Naive B cell (primary cell): ENCODE measurements at regions not wholly inside any gene's neighbourhood (a gene's known extent, or its start where the extent isn't known, plus 50 kb on each side); places are given as distances from the start of the nearest gene placed in this dataset.
A peak's percentile ranks its signal among the peaks of the same experiment; 100 is the strongest.

Experiments used
- ATAC-seq, 2 donors: fragments of 150-1000 bp; cut with Tn5 transposase; 2 replicates each; pipeline ENCODE4 v1.10.0; 2021; ENCODE audit warnings: low read depth in 2 of 2, mild to moderate bottlenecking in 2 of 2, moderate library complexity in 2 of 2
- DNase-seq: peaks from one replicate; pipeline ENCODE4 v3.0.0; 2022
- H3K27ac Mint-ChIP-seq, 6 donors: one replicate each; pipeline ENCODE4 v1.8.0; 2020 to 2022; ENCODE audit warnings: mild to moderate bottlenecking in 6 of 6, mixed read lengths in 6 of 6, moderate library complexity in 5 of 6, inconsistent platforms in 2 of 6
- H3K27me3 Mint-ChIP-seq, 3 donors: one replicate each; pipeline ENCODE4 v1.8.0; 2021 to 2022; ENCODE audit warnings: mixed read lengths in 3 of 3, mild to moderate bottlenecking in 1 of 3
- H3K36me3 Mint-ChIP-seq, 2 donors: one replicate each; pipeline ENCODE4 v1.8.0; 2020 to 2022; ENCODE audit warnings: mixed read lengths in 2 of 2, inconsistent platforms in 1 of 2, mild to moderate bottlenecking in 1 of 2
- H3K4me1 Mint-ChIP-seq, 3 donors: one replicate each; pipeline ENCODE4 v1.8.0; 2020 to 2022; ENCODE audit warnings: mixed read lengths in 3 of 3, inconsistent platforms in 1 of 3, mild to moderate bottlenecking in 1 of 3, moderate library complexity in 1 of 3
- H3K4me3 Mint-ChIP-seq, 8 donors: one replicate each; pipeline ENCODE4 v1.8.0; 2020 to 2022; ENCODE audit warnings: mild to moderate bottlenecking in 8 of 8, mixed read lengths in 8 of 8, moderate library complexity in 8 of 8, inconsistent platforms in 2 of 8
- H3K9me3 Mint-ChIP-seq, 7 donors: one replicate each; pipeline ENCODE4 v1.8.0; 2020 to 2022; ENCODE audit warnings: mixed read lengths in 7 of 7, mild to moderate bottlenecking in 5 of 7, inconsistent platforms in 2 of 7, moderate library complexity in 1 of 7

- Mint-ChIP-seq H3K27me3 (no peaks in the 10 kb centered on the region), H3K9me3 (peaks cover 0 to 1% (median 0%) of the 10 kb centered on the region in 7 donors), H3K36me3 (no peaks in the 10 kb centered on the region), H3K4me1 (peaks cover 12 to 27% (median 18%) of the 10 kb centered on the region in 3 donors), H3K4me3 (no peak overlapping the region), H3K27ac (no peak overlapping the region)
- DNase-seq, result no peak
- ATAC-seq, result no peak
Observed at GRCh38 chr6:18335948-18336347, 51.2 kb upstream of the RNF144B start.

- H3K27me3 Mint-ChIP-seq, result no peaks in the 10 kb centered on the region
- H3K9me3 Mint-ChIP-seq, result peaks cover 0 to 2% (median 0%) of the 10 kb centered on the region in 7 donors
- no peak overlapping the region for H3K27ac Mint-ChIP-seq
- peak overlapping the region in 1 of 8 donors; percentile 10 for H3K4me3 Mint-ChIP-seq
- peaks cover 22 to 38% (median 28%) of the 10 kb centered on the region in 3 donors for H3K4me1 Mint-ChIP-seq
- no peaks in the 10 kb centered on the region for H3K36me3 Mint-ChIP-seq
- DNase-seq (no peak), ATAC-seq (no peak)
Observed at GRCh38 chr6:18334251-18334650, 52.9 kb upstream of the RNF144B start.

DNA sequence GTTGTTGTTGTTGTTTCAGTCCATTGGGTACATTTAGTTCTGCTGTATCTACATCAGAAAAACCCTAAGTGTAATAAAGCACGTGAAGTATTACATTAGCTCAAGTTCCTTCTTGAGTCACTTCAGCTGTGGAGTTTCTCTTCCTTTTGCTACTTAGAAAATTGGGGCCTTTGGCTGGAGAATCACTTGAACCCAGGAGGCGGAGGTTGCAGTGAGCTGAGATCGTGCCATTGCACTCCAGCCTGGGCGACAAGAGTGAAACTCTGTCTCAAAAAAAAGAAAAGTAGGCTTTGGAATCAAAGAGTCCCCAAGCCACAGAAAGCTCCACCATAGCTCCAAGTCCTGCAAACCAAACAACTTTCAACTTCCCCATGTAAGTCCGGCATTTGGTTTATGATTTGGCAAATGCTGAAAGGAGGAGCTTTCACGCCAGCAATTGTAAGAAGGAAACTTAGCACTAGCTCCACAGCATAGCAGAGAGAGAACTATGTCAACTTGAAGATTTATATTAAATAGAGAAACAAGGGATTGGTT is 56.5 kb upstream of the RNF144B start:
- peak overlapping the region; percentile 66 to 96 (median 90) for H3K27ac Mint-ChIP-seq
- peaks cover 28 to 42% (median 32%) of the 10 kb centered on the region in 3 donors for H3K4me1 Mint-ChIP-seq
- no peaks in the 10 kb centered on the region for H3K36me3 Mint-ChIP-seq
- H3K27me3 Mint-ChIP-seq, result no peaks in the 10 kb centered on the region
- H3K4me3 Mint-ChIP-seq, result peak overlapping the region; percentile 10 to 88 (median 69)
- peak; percentile 73 to 74 for ATAC-seq
- DNase-seq, result peak; percentile 42
- H3K9me3 Mint-ChIP-seq, result peaks cover 0 to 2% (median 0%) of the 10 kb centered on the region in 7 donors

DNA sequence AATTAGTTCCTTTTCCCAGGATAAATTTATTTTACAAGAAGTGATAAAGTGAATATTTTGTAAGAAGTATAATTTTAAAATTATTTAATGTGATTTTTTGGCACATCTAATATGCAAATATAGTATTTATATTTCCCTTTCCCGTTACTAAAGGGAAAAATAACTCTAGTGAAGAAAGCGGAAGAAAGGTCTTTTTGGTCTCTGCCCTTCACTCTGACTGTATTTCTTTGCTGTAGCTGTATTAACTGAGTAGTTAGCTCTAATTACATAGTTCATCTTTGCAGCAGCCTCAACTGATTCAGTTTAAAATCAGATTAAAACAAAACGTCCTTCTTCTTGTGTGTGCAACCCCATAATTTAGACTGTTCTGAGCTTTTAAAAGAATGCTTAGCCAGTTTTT is 57.4 kb upstream of the RNF144B start:
- Mint-ChIP-seq H3K27me3 (no peaks in the 10 kb centered on the region), H3K9me3 (peaks cover 0 to 2% (median 0%) of the 10 kb centered on the region in 7 donors), H3K36me3 (no peaks in the 10 kb centered on the region), H3K4me1 (peaks cover 28 to 42% (median 32%) of the 10 kb centered on the region in 3 donors), H3K4me3 (peak overlapping the region in 4 of 8 donors; percentile 35 to 69 (median 64)), H3K27ac (peak overlapping the region; percentile 66 to 96 (median 88))
- no peak for DNase-seq
- ATAC-seq, result no peak

GRCh38 chr6:18328540-18328939 is 58.6 kb upstream of the RNF144B start:
- H3K27ac Mint-ChIP-seq, result peak overlapping the region; percentile 48 to 98 (median 72)
- DNase-seq, result peak; percentile 17
- H3K4me1 Mint-ChIP-seq, result peaks cover 28 to 46% (median 32%) of the 10 kb centered on the region in 3 donors

GRCh38 chr6:18328070-18328469 is 59.1 kb upstream of the RNF144B start:
- H3K9me3 Mint-ChIP-seq, result peaks cover 0 to 2% (median 0%) of the 10 kb centered on the region in 7 donors
- DNase-seq (no peak), ATAC-seq (no peak)
- H3K27me3 Mint-ChIP-seq, result no peaks in the 10 kb centered on the region
- peak overlapping the region in 5 of 6 donors; percentile 78 to 98 (median 83) for H3K27ac Mint-ChIP-seq
- no peaks in the 10 kb centered on the region for H3K36me3 Mint-ChIP-seq
- H3K4me1 Mint-ChIP-seq, result peaks cover 28 to 46% (median 32%) of the 10 kb centered on the region in 3 donors
- H3K4me3 Mint-ChIP-seq, result peak overlapping the region in 3 of 8 donors; percentile 48 to 94 (median 82)

More at GRCh38 chr6:18328540-18328939, 58.6 kb upstream of the RNF144B start:
- ATAC-seq, result peak; percentile 50 to 65
- peak overlapping the region in 3 of 8 donors; percentile 28 to 55 (median 29) for H3K4me3 Mint-ChIP-seq
- H3K36me3 Mint-ChIP-seq, result no peaks in the 10 kb centered on the region
- H3K9me3 Mint-ChIP-seq, result peaks cover 0 to 2% (median 0%) of the 10 kb centered on the region in 7 donors
- H3K27me3 Mint-ChIP-seq, result no peaks in the 10 kb centered on the region

GRCh38 chr6:18327626-18328025 is 59.5 kb upstream of the RNF144B start:
- Mint-ChIP-seq H3K36me3 (no peaks in the 10 kb centered on the region), H3K4me3 (peak overlapping the region in 7 of 8 donors; percentile 9 to 94 (median 53)), H3K9me3 (peaks cover 0 to 2% (median 0%) of the 10 kb centered on the region in 7 donors), H3K4me1 (peaks cover 28 to 46% (median 32%) of the 10 kb centered on the region in 3 donors), H3K27ac (peak overlapping the region in 5 of 6 donors; percentile 79 to 98 (median 88)), H3K27me3 (no peaks in the 10 kb centered on the region)
- ATAC-seq, result peak; percentile 21 to 31
- no peak for DNase-seq

GRCh38 chr6:18326980-18327379 is 60.2 kb upstream of the RNF144B start:
- peak overlapping the region in 5 of 6 donors; percentile 14 to 95 (median 79) for H3K27ac Mint-ChIP-seq
- no peaks in the 10 kb centered on the region for H3K36me3 Mint-ChIP-seq
- H3K4me3 Mint-ChIP-seq, result peak overlapping the region in 3 of 8 donors; percentile 48 to 82 (median 65)
- ATAC-seq (no peak), DNase-seq (no peak)
- peaks cover 28 to 46% (median 32%) of the 10 kb centered on the region in 3 donors for H3K4me1 Mint-ChIP-seq
- no peaks in the 10 kb centered on the region for H3K27me3 Mint-ChIP-seq
- H3K9me3 Mint-ChIP-seq, result peaks cover 0 to 2% (median 0%) of the 10 kb centered on the region in 7 donors

GRCh38 chr6:18326001-18326400 is 61.1 kb upstream of the RNF144B start:
- Mint-ChIP-seq H3K9me3 (peaks cover 0 to 1% (median 0%) of the 10 kb centered on the region in 7 donors), H3K27me3 (no peaks in the 10 kb centered on the region), H3K27ac (peak overlapping the region in 2 of 6 donors; percentile 19 to 61), H3K4me3 (peak overlapping the region in 1 of 8 donors; percentile 18), H3K4me1 (peaks cover 26 to 40% (median 29%) of the 10 kb centered on the region in 3 donors), H3K36me3 (no peaks in the 10 kb centered on the region)
- DNase-seq, result no peak
- ATAC-seq, result no peak

- H3K27me3 Mint-ChIP-seq, result no peaks in the 10 kb centered on the region
- H3K4me3 Mint-ChIP-seq, result no peak overlapping the region
- H3K4me1 Mint-ChIP-seq, result peaks cover 16 to 27% (median 18%) of the 10 kb centered on the region in 3 donors
- peak overlapping the region in 1 of 6 donors; percentile 37 for H3K27ac Mint-ChIP-seq
- ATAC-seq, result no peak
- DNase-seq, result no peak
- H3K36me3 Mint-ChIP-seq, result no peaks in the 10 kb centered on the region
- H3K9me3 Mint-ChIP-seq, result no peaks in the 10 kb centered on the region
Observed at GRCh38 chr6:18324706-18325042, 60.3 kb upstream of the DEK start.

- Mint-ChIP-seq H3K27ac (no peak overlapping the region), H3K36me3 (no peaks in the 10 kb centered on the region), H3K4me3 (no peak overlapping the region), H3K27me3 (no peaks in the 10 kb centered on the region), H3K9me3 (no peaks in the 10 kb centered on the region), H3K4me1 (peaks cover 16 to 27% (median 18%) of the 10 kb centered on the region in 3 donors)
- DNase-seq, result peak; percentile 55
- ATAC-seq, result peak; percentile 42 to 51
Observed at GRCh38 chr6:18323935-18324705, 59.8 kb upstream of the DEK start.

DNA sequence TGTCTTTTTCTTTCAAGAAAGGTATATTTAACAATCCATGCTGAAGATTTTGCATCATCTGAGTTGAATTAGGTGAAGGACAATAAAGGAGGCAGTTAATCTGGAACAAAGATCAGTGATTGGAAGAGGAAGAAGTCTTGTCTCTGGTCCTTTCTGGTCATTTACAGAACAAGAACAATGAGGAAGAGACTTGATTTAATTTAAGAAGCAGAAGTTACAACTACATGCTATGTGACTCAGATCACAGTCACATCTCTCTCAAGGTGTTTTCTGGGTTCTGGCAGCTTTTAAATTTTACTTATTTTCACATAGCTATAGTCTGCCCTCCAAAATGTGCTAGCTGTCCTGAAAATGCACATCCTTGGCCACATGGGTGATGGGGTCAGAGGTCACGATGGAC is 53.5 kb upstream of the DEK start:
- ATAC-seq (no peak), DNase-seq (no peak)
- H3K9me3 Mint-ChIP-seq, result no peaks in the 10 kb centered on the region
- H3K4me3 Mint-ChIP-seq, result no peak overlapping the region
- no peaks in the 10 kb centered on the region for H3K36me3 Mint-ChIP-seq
- H3K27ac Mint-ChIP-seq, result peak overlapping the region in 1 of 6 donors; percentile 16
- peaks cover 0 to 4% (median 0%) of the 10 kb centered on the region in 3 donors for H3K4me1 Mint-ChIP-seq
- H3K27me3 Mint-ChIP-seq, result no peaks in the 10 kb centered on the region

DNA sequence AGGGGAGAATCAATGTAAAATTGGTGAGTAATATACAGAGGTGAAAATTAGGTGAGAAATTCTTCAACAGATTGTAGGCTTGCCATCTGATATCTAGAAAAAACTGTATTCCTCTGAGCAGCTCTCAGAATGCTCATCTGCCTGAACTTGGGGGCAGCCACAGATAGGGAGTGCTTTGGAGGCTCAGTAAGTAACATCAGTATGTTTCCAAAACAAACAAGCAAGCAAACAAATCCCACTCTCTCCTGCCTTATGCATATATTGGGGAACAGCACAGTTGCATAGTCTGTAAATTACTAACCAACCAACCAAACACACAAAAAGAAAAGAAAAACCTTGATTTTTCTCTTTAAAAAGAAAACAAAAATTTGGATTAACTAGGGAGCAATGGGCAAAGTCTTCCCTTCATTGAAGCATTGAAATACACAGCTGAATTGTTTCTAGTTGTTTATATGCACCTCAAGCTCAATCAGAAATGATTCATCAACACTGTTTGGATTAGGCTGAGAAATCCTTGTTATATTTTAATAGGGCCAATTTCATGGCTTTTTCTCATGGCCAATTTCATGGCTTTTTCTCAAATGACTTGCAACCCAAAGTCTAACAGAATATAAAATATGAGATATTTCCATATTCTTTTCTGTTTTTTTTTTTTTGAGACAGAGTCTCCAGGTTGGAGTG is 50.1 kb upstream of the DEK start:
- no peak overlapping the region for H3K27ac Mint-ChIP-seq
- peaks cover 0 to 4% of the 10 kb centered on the region in 2 donors for H3K36me3 Mint-ChIP-seq
- peaks cover 0 to 3% (median 2%) of the 10 kb centered on the region in 7 donors for H3K9me3 Mint-ChIP-seq
- ATAC-seq, result no peak
- H3K4me3 Mint-ChIP-seq, result no peak overlapping the region
- H3K27me3 Mint-ChIP-seq, result peaks cover 0 to 2% (median 1%) of the 10 kb centered on the region in 3 donors
- no peak for DNase-seq
- H3K4me1 Mint-ChIP-seq, result peaks cover 0 to 4% (median 0%) of the 10 kb centered on the region in 3 donors
